Stimulated activated CD4-positive, alpha-beta T cell treated with anti-CD3 and anti-CD28 coated beads, Interleukin-2, amount 100 ng/mL, for 48 hours (primary cell): ENCODE measurements at regions not wholly inside any gene's neighbourhood (a gene's known extent, or its start where the extent isn't known, plus 50 kb on each side); places are given as distances from the start of the nearest gene placed in this dataset.
"Not testable (repeated sequence)": the region's sequence is repeated elsewhere in the genome, so short reads cannot be mapped to it uniquely, and the experiment has no call there.

ENCODE experiments used
- DNase-seq, 2 donors: peaks; one replicate each; pipeline ENCODE4 v3.0.0-alpha.2; 2020

DNA sequence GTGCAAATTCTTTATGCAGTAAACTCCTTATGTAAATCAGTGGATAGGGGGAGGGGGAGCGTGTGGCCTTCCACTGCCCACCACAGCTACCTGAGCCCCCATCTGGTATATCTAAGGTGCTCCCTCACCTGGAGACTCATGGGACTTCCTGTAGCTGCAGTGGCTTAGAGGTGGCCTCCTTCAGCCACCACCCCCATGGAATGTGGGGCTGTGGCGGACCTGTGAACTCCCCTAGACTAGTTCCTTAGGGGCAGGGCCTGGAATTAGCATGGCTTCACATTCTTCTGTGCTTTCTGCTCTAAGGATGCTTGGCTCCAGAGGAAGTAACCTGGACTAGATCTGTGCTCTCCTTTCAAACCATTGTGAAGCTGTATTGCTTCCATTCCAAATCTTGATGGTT, 550.5 kb upstream of the COBL start:
- no peak for DNase-seq

DNA sequence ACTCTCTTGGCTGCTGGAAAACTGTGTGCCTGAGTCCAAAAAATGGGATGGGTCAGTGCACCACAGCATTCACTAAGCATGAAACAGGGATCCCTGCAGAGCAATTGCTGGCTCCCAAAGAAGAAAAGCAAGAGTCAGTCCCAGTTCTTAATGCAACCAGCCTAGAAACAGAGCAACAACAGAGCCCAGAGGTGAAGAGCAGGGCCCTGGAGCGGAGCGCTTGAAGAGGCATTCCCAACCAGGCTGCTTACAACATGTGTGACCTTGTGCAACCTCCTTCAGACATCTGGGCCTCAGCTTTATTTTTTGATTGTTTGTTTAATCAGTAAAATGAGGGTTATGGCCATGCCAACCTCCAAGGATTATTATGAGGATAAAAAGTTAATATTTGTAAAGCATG, 543.7 kb upstream of the COBL start:
- no peak for DNase-seq

- DNase-seq, result no peak
These were observed 533.5 kb upstream of the COBL start for GRCh38 chr7:51850126-51850525.

- DNase-seq, result no peak
These were observed 531.0 kb upstream of the COBL start for GRCh38 chr7:51847461-51848134.

DNA sequence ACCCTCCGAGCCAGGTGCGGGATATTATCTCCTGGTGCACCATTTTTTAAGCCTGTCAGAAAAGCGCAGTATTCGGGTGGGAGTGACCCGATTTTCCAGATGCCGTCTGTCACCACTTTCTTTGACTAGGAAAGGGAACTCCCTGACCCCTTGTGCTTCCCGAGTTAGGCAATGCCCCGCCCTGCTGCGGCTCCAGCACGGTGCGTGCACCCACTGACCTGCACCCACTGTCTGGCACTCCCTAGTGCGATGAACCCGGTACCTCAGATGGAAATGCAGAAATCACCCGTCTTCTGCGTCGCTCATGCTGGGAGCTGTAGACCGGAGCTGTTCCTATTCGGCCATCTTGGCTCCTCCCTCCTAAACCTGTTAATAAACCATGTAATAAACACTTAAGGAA, 522.5 kb upstream of the COBL start:
- not testable (repeated sequence) for DNase-seq

- DNase-seq, result no peak
These were observed 511.0 kb upstream of the COBL start for GRCh38 chr7:51827631-51828030.

- no peak for DNase-seq
These were observed 507.4 kb upstream of the COBL start for GRCh38 chr7:51824050-51824449.

GRCh38 chr7:51823437-51823836, 506.8 kb upstream of the COBL start:
- no peak for DNase-seq

DNA sequence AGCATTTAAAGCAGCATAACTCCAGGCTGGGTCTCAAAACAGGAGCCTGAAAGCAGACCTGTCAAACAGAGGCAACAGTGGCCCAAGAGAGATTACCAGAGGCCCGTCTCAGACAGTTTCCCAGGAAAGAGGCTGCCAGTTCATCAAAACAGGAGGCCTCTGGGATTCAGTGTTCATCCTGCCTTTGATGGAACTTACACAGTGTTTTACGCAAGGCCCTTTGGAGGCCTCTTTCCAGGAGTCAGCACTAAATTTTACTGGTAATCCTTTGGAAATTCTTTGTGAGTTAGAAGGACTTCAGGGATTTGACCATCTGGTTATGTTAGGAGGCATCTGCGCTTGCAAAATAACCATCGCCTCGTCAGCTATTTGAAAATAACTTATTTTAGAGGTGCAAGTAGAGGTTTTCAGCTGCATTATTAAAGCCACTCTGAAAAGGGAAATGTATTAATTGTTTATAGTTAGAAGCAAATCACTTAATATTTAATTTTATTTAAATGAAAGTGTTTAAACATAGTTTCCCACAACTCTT, 501.2 kb upstream of the COBL start:
- no peak for DNase-seq

- DNase-seq, result not testable (repeated sequence)
These were observed 489.3 kb upstream of the COBL start for GRCh38 chr7:51805783-51806431.

DNA sequence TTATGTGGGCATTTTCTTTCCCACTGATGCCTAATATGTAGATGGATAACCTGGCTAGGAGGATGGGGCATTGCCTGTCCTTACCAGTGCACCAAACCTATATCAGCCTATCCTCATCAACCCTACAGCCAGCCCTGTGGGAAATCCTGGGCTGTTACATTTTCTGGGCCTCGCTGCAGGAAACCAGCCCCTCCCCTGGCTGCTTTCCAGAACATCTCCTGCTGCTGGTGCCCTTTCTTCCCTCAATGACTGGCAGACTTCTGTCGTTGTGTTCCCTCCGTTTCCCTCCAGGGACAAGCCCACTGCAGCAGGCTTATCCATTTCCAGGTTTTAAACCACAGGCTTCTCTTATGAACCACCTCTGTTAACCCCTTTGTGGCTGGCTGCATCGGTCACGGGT, 486.1 kb upstream of the COBL start:
- DNase-seq, result no peak

DNA sequence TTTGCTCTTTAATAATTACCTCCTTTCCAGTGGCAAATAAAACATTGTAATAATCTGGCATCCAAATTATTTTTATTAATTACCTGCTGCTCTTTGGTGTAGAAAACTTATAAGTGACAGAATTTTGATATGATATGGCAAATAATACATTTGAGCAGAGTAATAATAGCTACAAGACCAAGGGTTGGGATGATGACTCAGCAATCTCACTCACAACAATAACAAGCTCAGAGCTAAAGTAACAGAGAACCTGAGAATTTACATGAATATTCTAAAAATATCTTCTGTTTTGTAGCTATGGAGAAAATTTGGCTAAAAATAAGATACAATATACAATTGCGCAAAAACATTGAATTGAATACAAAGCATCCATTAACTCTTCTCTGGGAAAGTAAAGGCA, 480.8 kb upstream of the COBL start:
- DNase-seq, result no peak

GRCh38 chr7:51792796-51793195, 476.2 kb upstream of the COBL start:
- DNase-seq, result no peak

DNA sequence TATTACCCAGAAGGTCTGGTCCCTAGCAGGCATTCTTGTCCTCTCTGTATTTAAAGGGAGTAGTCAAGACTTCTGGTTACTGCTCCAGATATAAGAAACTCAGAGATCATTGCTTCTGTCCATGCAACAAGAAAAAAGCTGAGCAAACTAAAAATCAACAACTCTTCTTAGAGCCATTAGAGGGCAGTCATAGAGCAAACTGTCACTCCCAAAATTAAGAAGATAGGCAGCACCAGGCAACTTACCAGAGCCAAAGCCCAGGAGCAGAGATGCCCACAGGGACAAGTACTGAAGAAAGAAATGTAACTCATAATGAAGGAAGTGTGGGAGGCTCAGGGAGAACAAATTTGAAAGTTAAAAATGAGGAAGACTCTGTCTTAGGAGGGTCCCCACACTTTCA, 472.9 kb upstream of the COBL start:
- no peak for DNase-seq

DNA sequence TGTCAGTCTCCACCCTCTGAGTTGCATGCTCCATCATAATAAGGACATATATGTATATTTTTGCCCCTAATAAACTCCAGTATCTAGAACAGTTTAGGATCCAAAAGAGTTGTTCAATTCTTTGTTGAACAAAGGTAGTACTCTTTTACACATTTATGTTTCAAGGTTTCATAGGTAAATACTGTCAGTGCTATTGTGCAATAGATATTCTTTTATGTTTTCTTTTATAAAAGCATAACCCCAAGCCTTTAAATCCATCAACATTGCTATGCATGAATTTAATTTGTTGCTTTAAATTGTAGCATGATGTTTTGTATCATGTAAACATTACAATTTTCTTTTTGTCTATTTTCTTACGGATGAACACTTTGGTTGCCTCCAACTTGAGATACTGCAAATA, 469.7 kb upstream of the COBL start:
- no peak for DNase-seq

- DNase-seq, result no peak
These were observed 469.3 kb upstream of the COBL start for GRCh38 chr7:51785876-51786275.

DNA sequence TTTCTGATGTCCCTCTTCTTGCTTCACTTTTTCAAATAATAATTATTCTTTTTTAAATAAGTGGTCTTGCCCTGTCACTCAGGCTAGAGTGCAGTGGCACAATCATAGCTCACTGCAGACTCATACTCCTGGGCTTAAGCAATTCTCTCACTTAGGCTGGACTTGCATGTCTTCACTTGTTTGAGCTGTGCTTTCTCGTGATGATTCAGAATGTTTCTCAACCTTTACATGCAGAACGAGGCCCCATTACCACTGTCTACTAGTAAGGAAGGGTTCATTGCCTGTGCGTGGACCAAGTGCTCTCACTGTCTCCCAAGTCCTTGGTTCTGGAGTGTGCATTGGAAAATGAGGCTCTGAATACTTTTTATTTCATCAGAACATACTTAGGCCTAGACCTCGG, 468.6 kb upstream of the COBL start:
- DNase-seq, result no peak

GRCh38 chr7:51783241-51783640, 466.6 kb upstream of the COBL start:
- DNase-seq, result no peak

DNA sequence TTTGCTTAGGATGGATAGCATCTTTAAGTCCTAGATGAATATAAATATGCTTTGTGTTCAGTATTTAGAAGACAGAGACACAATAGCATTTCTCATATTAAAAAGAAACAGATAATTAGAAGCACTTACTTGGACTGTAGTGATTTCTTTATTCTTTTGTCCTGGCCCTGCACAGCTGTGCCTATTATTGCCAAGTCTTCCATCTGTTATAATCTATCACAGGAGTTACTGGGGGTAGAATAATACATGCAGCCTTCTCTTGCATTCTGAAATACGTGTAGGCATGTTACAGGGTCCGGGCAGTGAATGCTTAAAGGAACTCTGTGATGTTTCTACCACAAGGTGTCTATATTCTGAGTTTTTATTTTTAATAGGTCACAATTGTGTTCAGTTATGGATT, 461.5 kb upstream of the COBL start:
- DNase-seq, result no peak

DNA sequence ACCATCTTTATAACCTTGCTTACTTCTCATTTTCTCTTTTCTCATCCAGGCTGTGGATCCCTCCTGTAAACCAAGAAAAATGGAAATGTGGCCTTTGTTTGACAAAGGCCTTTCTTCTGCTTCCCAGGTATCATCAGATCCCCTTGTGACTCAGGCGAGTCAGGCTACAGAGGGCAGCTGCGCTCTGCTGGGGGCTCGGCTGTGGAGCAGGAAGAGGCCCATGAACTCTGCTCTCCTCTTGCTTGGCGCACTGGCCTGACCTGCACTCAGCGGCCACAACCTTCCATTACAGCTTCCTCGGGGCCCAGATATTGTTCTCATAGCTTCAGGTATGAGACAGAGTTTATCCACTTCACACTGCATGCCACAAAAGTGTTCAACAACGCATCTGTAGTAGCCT, 457.6 kb upstream of the COBL start:
- no peak for DNase-seq

- DNase-seq, result no peak
These were observed 455.6 kb upstream of the COBL start for GRCh38 chr7:51772190-51772589.

- no peak for DNase-seq
These were observed 448.4 kb upstream of the COBL start for GRCh38 chr7:51764976-51765375.

DNA sequence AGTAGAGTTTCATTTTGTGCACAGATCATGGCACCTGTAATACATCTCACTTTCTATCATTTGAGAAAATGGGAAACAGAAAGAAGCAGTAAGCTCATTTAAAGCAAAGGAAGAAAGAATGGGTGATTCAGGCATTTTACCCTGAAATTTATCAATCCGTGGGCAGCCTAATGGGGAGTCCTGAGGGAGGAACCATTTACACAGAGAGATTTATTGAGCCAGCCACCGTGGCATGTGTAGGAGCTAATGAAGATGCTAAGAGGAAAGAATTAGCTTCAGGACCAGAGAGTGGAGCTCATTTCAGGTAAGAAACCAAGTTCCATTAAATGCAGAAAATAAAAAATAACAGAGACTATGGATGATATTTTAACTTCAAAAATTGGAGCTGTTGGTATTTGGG, 443.4 kb upstream of the COBL start:
- no peak for DNase-seq

DNA sequence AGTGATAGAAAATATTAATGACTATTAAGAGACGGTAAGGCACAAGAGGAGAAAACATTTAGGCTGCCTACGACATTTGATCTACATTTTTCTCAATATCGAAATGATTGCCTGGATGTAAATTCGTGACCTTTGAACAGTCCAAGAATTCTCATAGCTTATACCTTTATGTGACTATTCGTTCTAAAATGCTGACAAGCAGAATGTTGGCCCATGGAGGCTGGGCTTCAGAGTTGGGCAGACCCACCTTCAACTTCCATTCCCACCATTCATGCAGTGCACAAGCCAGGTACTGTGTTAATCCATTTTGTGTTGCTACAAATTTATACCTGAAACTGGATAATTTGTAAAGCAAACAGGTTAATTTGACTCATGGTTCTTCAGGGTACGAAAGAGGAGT, 441.4 kb upstream of the COBL start:
- DNase-seq, result no peak

DNA sequence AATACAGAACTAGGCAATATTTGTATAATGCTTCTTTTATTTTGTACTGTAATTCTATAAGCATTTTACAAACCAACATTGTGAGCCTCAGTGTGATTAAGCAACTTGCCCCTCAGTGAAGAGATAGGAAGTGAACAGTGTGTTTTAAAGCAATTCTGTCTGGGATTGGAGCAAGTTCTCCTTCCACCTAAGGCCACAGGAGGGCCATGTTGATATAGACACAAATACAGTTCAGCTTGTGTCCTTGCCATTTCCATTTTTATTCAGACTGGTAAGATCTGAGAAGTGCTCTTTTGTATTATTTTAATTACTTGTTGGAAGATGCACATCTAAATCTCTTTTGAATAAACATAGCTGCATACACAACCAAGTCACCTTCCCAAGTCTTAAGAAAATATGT, 416.3 kb upstream of the COBL start:
- DNase-seq, result no peak
